PC-9 (cell line): ENCODE measurements at regions not wholly inside any gene's neighbourhood (a gene's known extent, or its start where the extent isn't known, plus 50 kb on each side); places are given as distances from the start of the nearest gene placed in this dataset.

Experiments
- CTCF ChIP-seq: fragments of 200-600 bp; sonication (generic); conservative IDR thresholded peaks from 2 replicates; pipeline ENCODE4 v1.6.1; 2017; ENCODE audit warnings: mixed run types, antibody characterized with exemption, mild to moderate bottlenecking, moderate library complexity
- EZH2 ChIP-seq: fragments of 200-600 bp; sonication (generic); IDR thresholded peaks from 2 replicates; pipeline ENCODE4 v1.8.0; 2017; ENCODE audit warnings: antibody characterized with exemption, low read depth

DNA sequence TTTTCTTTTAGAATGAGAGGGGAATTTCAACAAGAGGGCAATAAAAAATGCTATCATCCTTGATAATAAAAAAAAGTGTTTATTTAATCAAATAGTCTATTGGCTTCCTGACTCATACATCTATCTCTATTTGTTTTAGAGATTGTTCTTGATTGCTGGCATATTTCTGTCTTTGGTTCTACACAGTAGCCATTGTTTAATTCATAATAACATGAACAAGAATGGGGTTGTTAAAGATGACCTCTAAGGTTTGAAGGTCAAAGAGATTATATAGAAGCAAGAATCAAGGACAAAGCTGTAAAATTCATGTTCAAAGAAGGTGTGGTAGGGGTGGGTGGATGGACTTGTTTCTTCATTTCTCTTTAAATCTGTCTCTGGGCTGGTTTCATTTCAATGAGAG lies 166.0 kb upstream of the KLF12 start:
- TF ChIP-seq CTCF: no peak
- no peak for TF ChIP-seq EZH2
